WERI-Rb-1 (cell line): ENCODE measurements at regions not wholly inside any gene's neighbourhood (a gene's known extent, or its start where the extent isn't known, plus 50 kb on each side); places are given as distances from the start of the nearest gene placed in this dataset.

Source experiments
- DNase-seq: peaks from one replicate; pipeline ENCODE4 v3.0.0-alpha.2; 2020
- H3K27ac ChIP-seq: fragments of 250-450 bp; sonication (Bioruptor Pico); 2 replicates; pipeline ENCODE4 v1.5.1; 2020; ENCODE audit warnings: mild to moderate bottlenecking, moderate library complexity
- H3K27me3 ChIP-seq: fragments of 250-450 bp; sonication (Bioruptor Pico); 2 replicates; pipeline ENCODE4 v1.5.1; 2021; ENCODE audit warnings: mild to moderate bottlenecking, low read depth, moderate library complexity; ENCODE audit not compliant: insufficient read depth, severe bottlenecking
- H3K36me3 ChIP-seq: fragments of 250-450 bp; sonication (Bioruptor Pico); 2 replicates; pipeline ENCODE4 v1.5.1; 2020; ENCODE audit warnings: mild to moderate bottlenecking, moderate library complexity
- H3K4me3 ChIP-seq: 2 replicates; pipeline ENCODE4 v1.5.1; 2011; ENCODE audit warnings: low read depth, mild to moderate bottlenecking, control low read depth, low read length
- H3K9me3 ChIP-seq: fragments of 250-450 bp; sonication (Bioruptor Pico); 2 replicates; pipeline ENCODE4 v1.5.1; 2021; ENCODE audit warnings: mild to moderate bottlenecking, moderate library complexity; ENCODE audit not compliant: severe bottlenecking
- CTCF ChIP-seq: IDR thresholded peaks from 2 replicates; pipeline ENCODE4 v1.5.1; 2011; ENCODE audit warnings: low read depth, mild to moderate bottlenecking, control low read depth, inconsistent platforms, low read length

GRCh38 chr7:118664498-118664897 is 440.0 kb downstream of the ANKRD7 start:
- Histone ChIP-seq H3K9me3 (no peaks in the 10 kb centered on the region), H3K27me3 (no peaks in the 10 kb centered on the region), H3K27ac (no peak overlapping the region)

DNA sequence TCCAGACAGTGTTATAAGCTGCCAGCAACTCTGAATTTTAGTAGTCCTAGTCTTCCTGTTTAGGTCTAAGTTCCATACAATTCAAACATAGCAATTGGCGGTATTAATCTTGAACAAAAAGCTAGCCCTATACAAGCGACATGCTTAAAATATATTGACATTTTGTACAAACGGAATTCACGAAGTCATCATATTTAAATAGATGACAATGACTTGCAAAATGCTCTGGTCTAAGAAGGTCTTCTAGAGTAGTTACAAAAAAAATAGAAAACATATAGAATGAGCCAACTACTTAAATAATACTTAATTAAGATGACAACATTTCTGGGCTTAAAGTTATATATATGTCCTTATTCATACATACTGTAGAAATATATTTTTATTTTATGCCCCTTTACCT is 446.6 kb downstream of the ANKRD7 start:
- Histone ChIP-seq H3K36me3 (no peaks in the 10 kb centered on the region), H3K27ac (no peak overlapping the region), H3K4me3 (no peak overlapping the region), H3K27me3 (no peaks in the 10 kb centered on the region), H3K9me3 (no peaks in the 10 kb centered on the region)
- no peak for DNase-seq
- TF ChIP-seq CTCF, result no peak

More at GRCh38 chr7:118664498-118664897, 440.0 kb downstream of the ANKRD7 start:
- Histone ChIP-seq H3K36me3 (no peaks in the 10 kb centered on the region), H3K4me3 (no peak overlapping the region)
- DNase-seq, result no peak
- no peak for TF ChIP-seq CTCF

DNA sequence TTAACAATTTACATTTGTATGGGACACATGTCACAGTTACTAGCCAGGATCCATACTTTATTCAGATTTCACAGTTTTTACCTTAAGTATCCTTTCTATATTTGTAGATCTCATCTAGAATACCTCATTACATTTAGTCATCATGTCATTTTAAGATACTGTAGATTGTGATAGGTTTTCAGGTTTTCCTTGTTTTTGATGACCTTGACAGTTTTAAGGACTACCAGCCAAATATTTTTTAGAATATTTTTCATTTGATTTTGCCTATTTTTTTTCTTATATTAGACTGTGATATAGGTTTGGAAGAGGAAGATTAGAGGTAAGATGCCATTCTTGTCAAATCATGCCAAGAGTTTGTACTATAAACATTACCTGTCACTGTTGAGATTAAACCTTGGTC is 460.3 kb downstream of the ANKRD7 start:
- no peaks in the 10 kb centered on the region for H3K27me3 ChIP-seq
- no peak overlapping the region for H3K27ac ChIP-seq
- no peak for DNase-seq
- no peaks in the 10 kb centered on the region for H3K36me3 ChIP-seq
- H3K4me3 ChIP-seq, result no peak overlapping the region
- H3K9me3 ChIP-seq, result no peaks in the 10 kb centered on the region
- TF ChIP-seq CTCF, result no peak

DNA sequence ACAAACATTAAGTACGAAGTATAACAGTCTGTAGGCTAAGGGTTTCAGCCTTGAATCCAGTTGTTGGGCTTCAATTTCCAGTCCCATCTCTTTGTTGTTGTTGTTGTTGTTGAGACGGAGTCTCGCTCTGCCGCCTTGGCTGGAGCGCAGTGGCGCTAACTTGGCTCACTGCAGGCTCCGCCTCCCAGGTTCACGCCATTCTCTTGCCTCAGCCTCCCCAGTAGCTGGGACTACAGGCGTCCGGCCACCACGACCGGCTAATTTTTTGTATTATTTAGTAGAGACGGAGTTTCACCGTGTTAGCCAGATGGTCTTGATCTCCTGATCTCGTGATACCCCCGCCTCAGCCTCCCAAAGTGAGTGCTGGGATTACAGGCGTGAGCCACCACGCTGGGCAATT is 464.9 kb downstream of the ANKRD7 start:
- Histone ChIP-seq H3K4me3 (no peak overlapping the region), H3K27ac (no peak overlapping the region), H3K27me3 (no peaks in the 10 kb centered on the region)

DNA sequence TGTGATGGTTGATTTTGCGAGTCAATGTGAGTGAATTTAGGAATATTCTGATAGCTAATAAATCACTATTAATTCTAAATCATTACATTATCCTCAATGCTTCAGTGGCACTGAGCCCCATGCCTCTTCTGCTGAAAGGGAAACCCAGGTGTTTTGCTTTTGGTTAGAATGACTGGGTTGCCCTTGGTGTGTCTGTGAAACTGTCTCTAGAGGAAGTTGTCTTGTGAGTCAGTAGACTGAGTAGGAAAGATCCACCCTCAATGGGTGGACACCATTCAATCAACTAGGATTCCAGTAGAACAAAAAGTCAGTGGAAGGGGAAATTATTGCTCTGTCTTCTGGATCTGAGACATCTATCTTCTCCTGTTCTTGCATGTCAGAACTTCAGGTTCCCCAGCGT is 472.4 kb downstream of the ANKRD7 start:
- no peak for TF ChIP-seq CTCF
- Histone ChIP-seq H3K4me3 (no peak overlapping the region), H3K27ac (no peak overlapping the region), H3K27me3 (no peaks in the 10 kb centered on the region), H3K36me3 (no peaks in the 10 kb centered on the region), H3K9me3 (no peaks in the 10 kb centered on the region)
- DNase-seq, result no peak

More for the DNA sequence above, 464.9 kb downstream of the ANKRD7 start:
- H3K9me3 ChIP-seq, result no peaks in the 10 kb centered on the region
- no peak for TF ChIP-seq CTCF
- H3K36me3 ChIP-seq, result no peaks in the 10 kb centered on the region
- no peak for DNase-seq

DNA sequence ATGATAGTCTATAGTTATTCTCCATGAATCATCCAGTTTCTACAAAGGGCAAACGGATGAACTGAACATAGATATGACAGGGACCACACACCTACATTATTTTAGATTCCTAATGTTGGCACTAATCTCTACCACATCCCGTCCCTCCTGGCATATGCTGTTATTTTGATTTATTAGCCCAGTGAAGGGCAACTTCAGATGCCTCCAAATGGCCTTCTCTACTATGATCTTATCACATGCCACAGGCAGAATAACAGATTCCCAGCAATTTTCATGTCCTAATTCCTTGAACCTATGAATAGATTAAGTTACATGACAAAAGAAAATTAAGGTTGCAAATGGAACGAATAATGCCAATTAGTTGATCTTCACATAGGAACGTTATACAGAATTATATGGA is 474.7 kb downstream of the ANKRD7 start:
- Histone ChIP-seq H3K27me3 (no peaks in the 10 kb centered on the region), H3K27ac (no peak overlapping the region), H3K4me3 (no peak overlapping the region), H3K9me3 (no peaks in the 10 kb centered on the region), H3K36me3 (no peaks in the 10 kb centered on the region)
- TF ChIP-seq CTCF, result no peak
- no peak for DNase-seq
